K562 (cell line): ENCODE measurements at regions not wholly inside any gene's neighbourhood (a gene's known extent, or its start where the extent isn't known, plus 50 kb on each side); places are given as distances from the start of the nearest gene placed in this dataset.

Experiments used
- ATAC-seq: fragments of 200-7000 bp; cut with Tn5 transposase; 3 replicates; pipeline ENCODE4 v1.9.1; 2020; ENCODE audit warnings: moderate library complexity
- BruUV-seq: library from RNA; stranded (reverse); fragments of 400-500 nt; replicated peaks from 2 replicates; lab custom pipeline; 2021; lab: Mats Ljungman, UMichigan
- CTCF ChIA-PET: fragments of 300-600 bp; formaldehyde crosslinking; extraction: SDS; loops from one replicate; lab custom pipeline; 2021; ENCODE audit warnings: low intra/inter-chr PET ratio; lab: Yijun Ruan, JAX
- POLR2A ChIA-PET: fragments of 300-600, 350-650 bp; sonication (Branson Sonifier 250); formaldehyde crosslinking; extraction: SDS; loops from one replicate; lab custom pipeline; 2021; ENCODE audit warnings: antibody characterized with exemption, inconsistent platforms; lab: Yijun Ruan, JAX
- DNase-seq, 4 experiments: peaks; one replicate each; pipeline versions ENCODE4 v3.0.0 to v3.0.0-alpha.2; 2011 to 2018; ENCODE audit warnings: low spot score in 3 of 4, mixed read lengths in 3 of 4; ENCODE audit errors: extremely low read depth in 1 of 4
- FAIRE-seq: peaks from 2 replicates; lab custom pipeline; 2011; peaks lifted over from hg19 to GRCh38; lab: Jason Lieb, UNC
- H2AFZ ChIP-seq: 2 replicates; pipeline ENCODE4 v1.6.0; 2011; ENCODE audit warnings: low read depth, low read length, control low read depth, inconsistent platforms
- H3K27ac ChIP-seq: fragments of 200-600 bp; 3 replicates; pipeline ENCODE4 v1.8.0; 2011; ENCODE audit warnings: low read depth, mild to moderate bottlenecking, control low read depth, inconsistent platforms, low read length, moderate library complexity, mixed read lengths; ENCODE audit errors: extremely low read depth
- H3K27me3 ChIP-seq, 2 experiments: fragments of 300-600 bp in 1 of 2; 2 replicates in 1 of 2; 3 replicates in 1 of 2; pipeline versions ENCODE4 v1.6.0 to v1.8.0; 2011; ENCODE audit warnings: inconsistent platforms in 2 of 2, low read length in 2 of 2, mild to moderate bottlenecking in 1 of 2, mixed read lengths in 1 of 2, moderate library complexity in 1 of 2; ENCODE audit not compliant: control insufficient read depth in 2 of 2, insufficient read depth in 2 of 2
- H3K36me3 ChIP-seq: fragments of 300-600 bp; 3 replicates; pipeline ENCODE4 v1.8.0; 2011; ENCODE audit warnings: mild to moderate bottlenecking, low read length, inconsistent platforms; ENCODE audit not compliant: control insufficient read depth, insufficient read depth
- H3K4me1 ChIP-seq, 2 experiments: fragments of 200-600 bp in 1 of 2; replicated peaks in 1 of 2; 2 replicates in 1 of 2; 3 replicates in 1 of 2; pipeline versions ENCODE4 v1.5.1 to v1.8.0; 2011; ENCODE audit warnings: inconsistent platforms in 2 of 2, low read length in 2 of 2, mild to moderate bottlenecking in 1 of 2, mixed read lengths in 1 of 2, moderate library complexity in 1 of 2; ENCODE audit not compliant: control insufficient read depth in 2 of 2, insufficient read depth in 2 of 2
- H3K4me2 ChIP-seq: 2 replicates; pipeline ENCODE4 v1.6.1; 2011; ENCODE audit warnings: low read length, control low read depth, inconsistent platforms, mixed read lengths; ENCODE audit not compliant: insufficient read depth
- H3K4me3 ChIP-seq: fragments of 200-600 bp; sonication (generic), shearing (Covaris generic); 2 replicates; pipeline ENCODE4 v1.5.1; 2016; ENCODE audit warnings: control low read depth, inconsistent platforms
- H3K79me2 ChIP-seq: fragments of 200-600 bp; 3 replicates; pipeline ENCODE4 v1.8.0; 2011; ENCODE audit warnings: low read length, inconsistent platforms; ENCODE audit not compliant: control insufficient read depth, insufficient read depth
- H3K9ac ChIP-seq, 2 experiments: 2 replicates each; pipeline versions ENCODE4 v1.6.0 to v1.6.1; 2011; ENCODE audit warnings: low read depth in 2 of 2, low read length in 2 of 2, control low read depth in 1 of 2, inconsistent platforms in 1 of 2, mild to moderate bottlenecking in 1 of 2, mixed read lengths in 1 of 2; ENCODE audit not compliant: insufficient read depth in 1 of 2
- H3K9me1 ChIP-seq: one replicate; pipeline ENCODE4 v1.6.0; 2011; ENCODE audit warnings: inconsistent platforms, mild to moderate bottlenecking, low read length, moderate library complexity; ENCODE audit not compliant: control insufficient read depth, insufficient read depth
- H3K9me3 ChIP-seq: replicated peaks from 2 replicates; pipeline ENCODE4 v1.5.1; 2011; ENCODE audit warnings: low read depth, low read length, inconsistent platforms; ENCODE audit not compliant: control insufficient read depth, insufficient read depth
- H4K20me1 ChIP-seq: replicated peaks from 2 replicates; pipeline ENCODE4 v1.6.1; 2011; ENCODE audit warnings: low read length, inconsistent platforms, mixed read lengths; ENCODE audit not compliant: control insufficient read depth, insufficient read depth
- ARID2 ChIP-seq: fragments of 450-650 bp; IDR thresholded peaks from 2 replicates; pipeline ENCODE4 v1.6.1; 2017; ENCODE audit warnings: antibody characterized with exemption, mild to moderate bottlenecking
- CC2D1A ChIP-seq: fragments of 450-650 bp; IDR thresholded peaks from 2 replicates; pipeline ENCODE4 v1.6.1; 2017; ENCODE audit warnings: mild to moderate bottlenecking
- CEBPB ChIP-seq: fragments of 450-650 bp; IDR thresholded peaks from 2 replicates; pipeline ENCODE4 v1.6.1; 2016; ENCODE audit warnings: missing genetic modification characterization, missing compliant biosample characterization
- STAT6 ChIP-seq: sonication (generic); formaldehyde crosslinking; IDR thresholded peaks from 2 replicates; pipeline ENCODE4 v1.8.1; 2023; ENCODE audit warnings: mild to moderate bottlenecking, missing genetic modification reagents
- ZKSCAN3 ChIP-seq: fragments of 250-450 bp; sonication (Bioruptor Pico); IDR thresholded peaks from 2 replicates; pipeline ENCODE4 v1.4.0; 2020
- ZNF511 ChIP-seq: sonication (generic); formaldehyde crosslinking; IDR thresholded peaks from 2 replicates; pipeline ENCODE4 v1.8.0; 2022; ENCODE audit warnings: mild to moderate bottlenecking, missing genetic modification reagents
- WGBS: fragments of 100-300 bp; shearing (Covaris generic); methylation state at CpG from one replicate; pipeline ENCODE4 v1.1.6; 2016; ENCODE audit warnings: low coverage, mixed read lengths; ENCODE audit not compliant: insufficient coverage; ENCODE audit errors: missing lambda C conversion rate; 5-methylcytosine and 5-hydroxymethylcytosine counted together
- in situ Hi-C: fragments of 300-500 bp; cut with MboI; formaldehyde crosslinking; loops from 4 replicates; pipeline ENCODE4 v1.15.0; 2018; ENCODE audit warnings: inconsistent platforms, mixed read lengths
- intact Hi-C: fragments of 100-400 bp; cut with micrococcal nuclease; formaldehyde crosslinking; loops from 2 replicates; pipeline ENCODE4 v1.14.2; 2022

GRCh38 chr2:217687771-217688170 lies 315.0 kb downstream of the TNS1 start:
- BruUV-seq = no TSS peak
- FAIRE-seq (no peak), DNase-seq (no peak), ATAC-seq (no peak)
- Histone ChIP-seq H3K27me3 (peaks cover 0 to 5% of the 10 kb centered on the region in 2 experiments; a peak in 1 of 5 replicates), H3K9me1 (no peaks in the 10 kb centered on the region), H3K9ac (no peak overlapping the region), H3K27ac (no peak overlapping the region), H3K36me3 (no peaks in the 10 kb centered on the region), H3K4me1 (no peaks in the 10 kb centered on the region; a peak in 1 of 5 replicates), H3K4me2 (no peak overlapping the region), H4K20me1 (no peaks in the 10 kb centered on the region), H3K4me3 (no peak overlapping the region), H3K9me3 (no peaks in the 10 kb centered on the region), H3K79me2 (no peaks in the 10 kb centered on the region), H2AFZ (no peak overlapping the region)
- ChIA-PET CTCF (no interaction called here), POLR2A (no interaction called here)
- in situ Hi-C loops (no loop called here), intact Hi-C loops (no loop called here)
- TF ChIP-seq ZKSCAN3 (CRISPR knock-in tag) = no peak
- TF ChIP-seq STAT6 (CRISPR knock-in tag) = no peak
- TF ChIP-seq CC2D1A = no peak
- no peak for TF ChIP-seq ARID2
- TF ChIP-seq CEBPB (tag) = no peak
- TF ChIP-seq ZNF511 = no peak
- 0% methylated on average over 6 of the region's 6 CpGs for WGBS
